ENCODE measurements at regions not wholly inside any gene's neighbourhood (a gene's known extent, or its start where the extent isn't known, plus 50 kb on each side); places are given as distances from the start of the nearest gene placed in this dataset.
"Not testable (repeated sequence)": the region's sequence is repeated elsewhere in the genome, so short reads cannot be mapped to it uniquely, and the experiment has no call there.

GRCh38 chr4:58301376-58301999 is 1191.3 kb upstream of the IGFBP7 start:
- ATAC-seq (replicated peaks; ENCODE audit: extremely low read depth, poor library complexity, severe bottlenecking) (no peak), DNase-seq (ENCODE audit: low spot score in 2 of 2) (no peak)
- Mint-ChIP-seq H3K27me3 (no peaks in the 10 kb centered on the region), H3K4me3 (no peak overlapping the region), H3K9me3 (peaks cover 17% of the 10 kb centered on the region), H3K36me3 (ENCODE audit: insufficient read depth) (no peaks in the 10 kb centered on the region), H3K27ac (ENCODE audit: low read depth) (no peak overlapping the region), H3K4me1 (no peaks in the 10 kb centered on the region)

- no peak for ATAC-seq (replicated peaks; ENCODE audit: extremely low read depth, poor library complexity, severe bottlenecking)
- peaks cover 12% of the 10 kb centered on the region for H3K9me3 Mint-ChIP-seq
- no peaks in the 10 kb centered on the region for H3K27me3 Mint-ChIP-seq
These were observed 1176.2 kb upstream of the IGFBP7 start for GRCh38 chr4:58286335-58286734.

GRCh38 chr4:58280928-58281327 is 1170.7 kb upstream of the IGFBP7 start:
- H3K27me3 Mint-ChIP-seq; DNase-seq (ENCODE audit: low spot score in 2 of 2); H3K36me3 Mint-ChIP-seq (ENCODE audit: insufficient read depth); H3K27ac Mint-ChIP-seq (ENCODE audit: low read depth); ATAC-seq (replicated peaks; ENCODE audit: extremely low read depth, poor library complexity, severe bottlenecking); H3K4me1 Mint-ChIP-seq; H3K4me3 Mint-ChIP-seq: not testable (repeated sequence)
- H3K9me3 Mint-ChIP-seq, result peaks cover 16% of the 10 kb centered on the region

More at GRCh38 chr4:58286335-58286734, 1176.2 kb upstream of the IGFBP7 start:
- DNase-seq (ENCODE audit: low spot score in 2 of 2), result no peak
- Mint-ChIP-seq H3K4me1 (no peaks in the 10 kb centered on the region), H3K27ac (ENCODE audit: low read depth) (no peak overlapping the region), H3K4me3 (no peak overlapping the region), H3K36me3 (ENCODE audit: insufficient read depth) (no peaks in the 10 kb centered on the region)

- no peak overlapping the region for H3K27ac Mint-ChIP-seq (ENCODE audit: low read depth)
- no peaks in the 10 kb centered on the region for H3K36me3 Mint-ChIP-seq (ENCODE audit: insufficient read depth)
- no peaks in the 10 kb centered on the region for H3K27me3 Mint-ChIP-seq
- H3K4me1 Mint-ChIP-seq, result no peaks in the 10 kb centered on the region
- H3K9me3 Mint-ChIP-seq, result peaks cover 12% of the 10 kb centered on the region
- ATAC-seq (replicated peaks; ENCODE audit: extremely low read depth, poor library complexity, severe bottlenecking), result no peak
- DNase-seq (ENCODE audit: low spot score in 2 of 2), result no peak
- no peak overlapping the region for H3K4me3 Mint-ChIP-seq
These were observed 1165.7 kb upstream of the IGFBP7 start for GRCh38 chr4:58275856-58276255.

- Mint-ChIP-seq H3K27me3 (no peaks in the 10 kb centered on the region), H3K27ac (ENCODE audit: low read depth) (no peak overlapping the region), H3K4me3 (no peak overlapping the region), H3K36me3 (ENCODE audit: insufficient read depth) (no peaks in the 10 kb centered on the region), H3K4me1 (no peaks in the 10 kb centered on the region), H3K9me3 (peaks cover 5% of the 10 kb centered on the region)
- DNase-seq (ENCODE audit: low spot score in 2 of 2) (no peak), ATAC-seq (replicated peaks; ENCODE audit: extremely low read depth, poor library complexity, severe bottlenecking) (no peak)
These were observed 1164.4 kb upstream of the IGFBP7 start for GRCh38 chr4:58274553-58274952.

- Mint-ChIP-seq H3K27ac (ENCODE audit: low read depth) (no peak overlapping the region), H3K27me3 (no peaks in the 10 kb centered on the region), H3K4me3 (no peak overlapping the region), H3K4me1 (no peaks in the 10 kb centered on the region), H3K36me3 (ENCODE audit: insufficient read depth) (no peaks in the 10 kb centered on the region), H3K9me3 (peaks cover 22% of the 10 kb centered on the region)
- ATAC-seq (replicated peaks; ENCODE audit: extremely low read depth, poor library complexity, severe bottlenecking) (no peak), DNase-seq (ENCODE audit: low spot score in 2 of 2) (no peak)
These were observed 1162.1 kb upstream of the IGFBP7 start for GRCh38 chr4:58272311-58272710.

- no peak for DNase-seq (ENCODE audit: low spot score in 2 of 2)
- Mint-ChIP-seq H3K4me1 (no peaks in the 10 kb centered on the region), H3K36me3 (ENCODE audit: insufficient read depth) (no peaks in the 10 kb centered on the region), H3K27ac (ENCODE audit: low read depth) (no peak overlapping the region), H3K9me3 (peaks cover 31% of the 10 kb centered on the region), H3K4me3 (no peak overlapping the region), H3K27me3 (no peaks in the 10 kb centered on the region)
- no peak for ATAC-seq (replicated peaks; ENCODE audit: extremely low read depth, poor library complexity, severe bottlenecking)
These were observed 1155.5 kb upstream of the IGFBP7 start for GRCh38 chr4:58265734-58266133.

GRCh38 chr4:58261526-58261925 is 1151.3 kb upstream of the IGFBP7 start:
- no peak for ATAC-seq (replicated peaks; ENCODE audit: extremely low read depth, poor library complexity, severe bottlenecking)
- Mint-ChIP-seq H3K36me3 (ENCODE audit: insufficient read depth) (no peaks in the 10 kb centered on the region), H3K4me1 (no peaks in the 10 kb centered on the region), H3K9me3 (peaks cover 10% of the 10 kb centered on the region), H3K27me3 (no peaks in the 10 kb centered on the region), H3K27ac (ENCODE audit: low read depth) (no peak overlapping the region), H3K4me3 (no peak overlapping the region)
- DNase-seq (ENCODE audit: low spot score in 2 of 2), result no peak

GRCh38 chr4:58254291-58254690 is 1144.1 kb upstream of the IGFBP7 start:
- DNase-seq (ENCODE audit: low spot score in 2 of 2), result no peak
- Mint-ChIP-seq H3K4me3 (no peak overlapping the region), H3K27me3 (no peaks in the 10 kb centered on the region), H3K36me3 (ENCODE audit: insufficient read depth) (no peaks in the 10 kb centered on the region), H3K4me1 (no peaks in the 10 kb centered on the region), H3K27ac (ENCODE audit: low read depth) (no peak overlapping the region), H3K9me3 (peaks cover 11% of the 10 kb centered on the region)
- ATAC-seq (replicated peaks; ENCODE audit: extremely low read depth, poor library complexity, severe bottlenecking), result no peak

- Mint-ChIP-seq H3K4me3 (no peak overlapping the region), H3K27ac (ENCODE audit: low read depth) (no peak overlapping the region), H3K36me3 (ENCODE audit: insufficient read depth) (no peaks in the 10 kb centered on the region), H3K27me3 (no peaks in the 10 kb centered on the region), H3K4me1 (no peaks in the 10 kb centered on the region), H3K9me3 (peaks cover 11% of the 10 kb centered on the region)
- DNase-seq (ENCODE audit: low spot score in 2 of 2), result no peak
- ATAC-seq (replicated peaks; ENCODE audit: extremely low read depth, poor library complexity, severe bottlenecking), result no peak
These were observed 1142.5 kb upstream of the IGFBP7 start for GRCh38 chr4:58252656-58253055.

GRCh38 chr4:58247792-58248191 is 1137.6 kb upstream of the IGFBP7 start:
- no peaks in the 10 kb centered on the region for H3K4me1 Mint-ChIP-seq
- H3K27me3 Mint-ChIP-seq, result no peaks in the 10 kb centered on the region
- no peak overlapping the region for H3K4me3 Mint-ChIP-seq
- ATAC-seq (replicated peaks; ENCODE audit: extremely low read depth, poor library complexity, severe bottlenecking), result no peak
- no peak overlapping the region for H3K27ac Mint-ChIP-seq (ENCODE audit: low read depth)
- peaks cover 18% of the 10 kb centered on the region for H3K9me3 Mint-ChIP-seq
- H3K36me3 Mint-ChIP-seq (ENCODE audit: insufficient read depth), result no peaks in the 10 kb centered on the region
- no peak for DNase-seq (ENCODE audit: low spot score in 2 of 2)

GRCh38 chr4:58225460-58225859 is 1115.3 kb upstream of the IGFBP7 start:
- H3K4me3 Mint-ChIP-seq, result no peak overlapping the region
- no peak for DNase-seq (ENCODE audit: low spot score in 2 of 2)
- no peaks in the 10 kb centered on the region for H3K4me1 Mint-ChIP-seq
- peaks cover 3% of the 10 kb centered on the region for H3K36me3 Mint-ChIP-seq (ENCODE audit: insufficient read depth)
- no peak for ATAC-seq (replicated peaks; ENCODE audit: extremely low read depth, poor library complexity, severe bottlenecking)
- H3K27ac Mint-ChIP-seq (ENCODE audit: low read depth), result no peak overlapping the region
- no peaks in the 10 kb centered on the region for H3K27me3 Mint-ChIP-seq
- H3K9me3 Mint-ChIP-seq, result peaks cover 37% of the 10 kb centered on the region

- peaks cover 34% of the 10 kb centered on the region for H3K9me3 Mint-ChIP-seq
- H3K36me3 Mint-ChIP-seq (ENCODE audit: insufficient read depth), result peaks cover 1% of the 10 kb centered on the region
- H3K27me3 Mint-ChIP-seq, result no peaks in the 10 kb centered on the region
- no peaks in the 10 kb centered on the region for H3K4me1 Mint-ChIP-seq
- ATAC-seq (replicated peaks; ENCODE audit: extremely low read depth, poor library complexity, severe bottlenecking) (no peak), DNase-seq (ENCODE audit: low spot score in 2 of 2) (no peak)
- H3K27ac Mint-ChIP-seq (ENCODE audit: low read depth), result no peak overlapping the region
- no peak overlapping the region for H3K4me3 Mint-ChIP-seq
These were observed 1109.0 kb upstream of the IGFBP7 start for GRCh38 chr4:58219179-58219578.

All from central memory CD8-positive, alpha-beta T cell (primary cell).